ENCODE measurements at regions not wholly inside any gene's neighbourhood (a gene's known extent, or its start where the extent isn't known, plus 50 kb on each side); places are given as distances from the start of the nearest gene placed in this dataset.

DNA sequence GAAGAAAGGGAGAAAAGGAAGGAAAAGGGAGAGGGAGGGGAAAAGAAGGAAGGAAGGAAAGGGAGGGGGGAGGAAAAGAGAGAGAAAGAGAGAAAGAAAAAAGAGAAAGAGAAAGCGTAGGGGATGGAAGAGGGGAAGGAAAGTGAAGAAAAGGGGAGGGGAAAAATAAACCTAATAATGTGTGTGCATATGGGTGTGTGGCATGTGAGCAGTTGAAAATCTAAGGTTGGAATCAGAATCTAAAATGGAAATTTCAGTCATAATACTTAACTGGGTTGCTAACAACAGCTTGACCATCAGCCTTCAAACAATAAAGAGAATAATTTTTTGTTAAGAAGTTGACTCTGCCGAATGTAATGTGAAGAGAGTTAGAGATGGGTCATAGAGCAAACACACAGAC is 407.9 kb upstream of the SLC14A2 start:
- TF ChIP-seq CTCF (IDR thresholded peaks at IDR 0.05) (no peak), POLR2A (IDR thresholded peaks at IDR 0.05) (no peak)
